Ovary (tissue), 7 donors: ENCODE measurements at regions not wholly inside any gene's neighbourhood (a gene's known extent, or its start where the extent isn't known, plus 50 kb on each side); places are given as distances from the start of the nearest gene placed in this dataset.

ENCODE experiments used
- DNase-seq, 5 donors: peaks; one replicate each; pipeline ENCODE4 v3.0.0-alpha.2; 2019 to 2020
- H3K27ac ChIP-seq, 2 donors: fragments of 200-600 bp; one replicate each; pipeline versions ENCODE4 v1.5.1 to v1.8.0; 2019 to 2022
- H3K27me3 ChIP-seq: fragments of 200-600 bp; one replicate; pipeline ENCODE4 v1.8.0; 2022
- H3K36me3 ChIP-seq: fragments of 200-600 bp; sonication (generic); one replicate; pipeline ENCODE4 v1.5.1; 2019
- H3K4me1 ChIP-seq: one replicate; pipeline ENCODE4 v1.8.1; 2013; ENCODE audit warnings: mild to moderate bottlenecking, moderate library complexity; ENCODE audit not compliant: insufficient read depth
- H3K4me3 ChIP-seq: fragments of 200-600 bp; sonication (generic); one replicate; pipeline ENCODE4 v1.5.1; 2017
- H3K9me3 ChIP-seq, 2 donors: fragments of 200-600 bp in 1 of 2; sonication (generic) in 1 of 2; one replicate each; pipeline versions ENCODE4 v1.5.1 to v1.8.1; 2013 to 2019; ENCODE audit warnings: mild to moderate bottlenecking in 1 of 2, moderate library complexity in 1 of 2
- EP300 ChIP-seq: sonication (generic); formaldehyde crosslinking; IDR thresholded peaks from one replicate; pipeline ENCODE4 v1.6.1; 2017; ENCODE audit warnings: antibody characterized with exemption
- POLR2A ChIP-seq: fragments of 450-650 bp; IDR thresholded peaks from one replicate; pipeline ENCODE4 v1.6.1; 2017; ENCODE audit warnings: antibody characterized with exemption, mild to moderate bottlenecking, moderate library complexity
- WGBS, 3 donors: extraction: QIAGEN DNeasy Blood & Tissue Kit in 1 of 3; methylation state at CpG; one replicate each; pipeline versions ENCODE4 v1.1.5 to v1.1.7; 2013 to 2017; 5-methylcytosine and 5-hydroxymethylcytosine counted together
- intact Hi-C, 4 donors: fragments of 100-400 bp; cut with DNase I; formaldehyde crosslinking; loops; one replicate each; pipeline versions ENCODE4 v1.11.0 to v1.15.1; 2022 to 2023
- TF ChIP-seq, protein P1 (sequence below), 3 donors: fragments of 450-650 bp in 2 of 3; fragments of 200-600 bp in 1 of 3; IDR thresholded peaks; one replicate each; pipeline versions ENCODE4 v1.5.1 to v1.8.0; 2016 to 2022; ENCODE audit warnings: antibody characterized with exemption in 3 of 3, mild to moderate bottlenecking in 1 of 3
- donor health status: DM: no; HTN: no; CAD: no; lungs with moderate emphysema.
- donor health status: DM: no; HTN: no; CAD: no.
- donor health status: Bipolar disorder and iron deficiency.
- donor health status: DM: no; HTN: no; CAD: no.
- donor health status: DM: yes; HTN: yes; CAD: no.

- H3K36me3 ChIP-seq, result no peaks in the 10 kb centered on the region
- peak overlapping the region in 1 of 2 donors; percentile 37 for H3K27ac ChIP-seq
- WGBS, 3 donors, result 68 to 82% (median 80%) methylated on average over 5 of the region's 5 CpGs
- no peak overlapping the region for H3K4me3 ChIP-seq
- no peaks in the 10 kb centered on the region for H3K9me3 ChIP-seq
- H3K27me3 ChIP-seq, result no peaks in the 10 kb centered on the region
- intact Hi-C loops, result no loop called here
- no peak for TF ChIP-seq EP300
- TF ChIP-seq POLR2A, result no peak
- TF ChIP-seq, protein P1, sequence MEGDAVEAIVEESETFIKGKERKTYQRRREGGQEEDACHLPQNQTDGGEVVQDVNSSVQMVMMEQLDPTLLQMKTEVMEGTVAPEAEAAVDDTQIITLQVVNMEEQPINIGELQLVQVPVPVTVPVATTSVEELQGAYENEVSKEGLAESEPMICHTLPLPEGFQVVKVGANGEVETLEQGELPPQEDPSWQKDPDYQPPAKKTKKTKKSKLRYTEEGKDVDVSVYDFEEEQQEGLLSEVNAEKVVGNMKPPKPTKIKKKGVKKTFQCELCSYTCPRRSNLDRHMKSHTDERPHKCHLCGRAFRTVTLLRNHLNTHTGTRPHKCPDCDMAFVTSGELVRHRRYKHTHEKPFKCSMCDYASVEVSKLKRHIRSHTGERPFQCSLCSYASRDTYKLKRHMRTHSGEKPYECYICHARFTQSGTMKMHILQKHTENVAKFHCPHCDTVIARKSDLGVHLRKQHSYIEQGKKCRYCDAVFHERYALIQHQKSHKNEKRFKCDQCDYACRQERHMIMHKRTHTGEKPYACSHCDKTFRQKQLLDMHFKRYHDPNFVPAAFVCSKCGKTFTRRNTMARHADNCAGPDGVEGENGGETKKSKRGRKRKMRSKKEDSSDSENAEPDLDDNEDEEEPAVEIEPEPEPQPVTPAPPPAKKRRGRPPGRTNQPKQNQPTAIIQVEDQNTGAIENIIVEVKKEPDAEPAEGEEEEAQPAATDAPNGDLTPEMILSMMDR (IDR thresholded peaks at IDR 0.05), result no peak
- DNase-seq, result no peak
- H3K4me1 ChIP-seq, result peaks cover 6% of the 10 kb centered on the region
Observed at GRCh38 chrX:13168269-13168668, 123.8 kb upstream of the FAM9C start.

DNA sequence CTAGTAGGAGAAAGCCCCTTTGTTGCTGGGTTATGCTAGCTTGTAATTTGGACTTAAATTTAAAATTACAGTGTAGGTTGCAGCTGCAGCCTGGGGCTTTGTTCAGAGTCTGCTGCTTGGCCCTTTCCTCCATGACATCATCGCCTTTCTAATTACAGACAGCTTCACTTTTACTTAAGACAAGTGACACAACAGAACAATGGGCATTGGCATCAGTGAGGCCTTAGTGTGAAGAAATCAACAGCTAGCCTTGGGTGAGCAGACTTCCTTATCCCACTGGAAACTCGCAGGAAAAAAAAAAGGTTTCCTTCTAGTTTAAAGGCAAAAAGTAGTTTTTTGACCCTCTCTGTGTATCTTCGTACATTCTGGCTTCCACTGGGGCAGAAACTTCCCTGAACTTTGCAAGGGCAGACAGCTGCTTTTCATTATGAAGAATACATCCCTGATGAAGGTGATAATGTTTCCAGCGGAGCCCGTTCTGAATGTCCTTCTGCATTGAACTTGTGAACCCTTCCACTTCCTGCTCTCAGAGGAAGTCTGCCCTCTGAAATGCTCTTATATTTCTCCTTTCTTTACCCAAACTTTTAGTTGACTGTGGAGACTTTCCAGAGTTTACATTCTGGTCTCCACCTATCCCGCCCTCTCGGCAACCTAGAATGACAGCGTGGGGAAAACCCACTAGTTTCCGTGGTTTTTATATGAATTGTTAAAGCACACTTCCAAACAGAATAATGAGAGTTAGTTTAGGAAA lies 123.2 kb upstream of the FAM9C start:
- Histone ChIP-seq H3K27ac (peak overlapping the region in 1 of 2 donors; percentile 37), H3K27me3 (no peaks in the 10 kb centered on the region), H3K9me3 (no peaks in the 10 kb centered on the region), H3K4me1 (peaks cover 6% of the 10 kb centered on the region), H3K36me3 (no peaks in the 10 kb centered on the region), H3K4me3 (no peak overlapping the region)
- TF ChIP-seq EP300, result no peak
- TF ChIP-seq, protein P1 (IDR thresholded peaks at IDR 0.05), result no peak
- no peak for TF ChIP-seq POLR2A
- intact Hi-C loops, result no loop called here
- WGBS, 3 donors, result 47 to 60% (median 49%) methylated on average over 9 of the region's 9 CpGs
- DNase-seq, result peak in 1 of 5 donors; percentile 35

GRCh38 chrX:13165266-13166189 lies 121.1 kb upstream of the FAM9C start:
- H3K27me3 ChIP-seq, result no peaks in the 10 kb centered on the region
- H3K4me3 ChIP-seq, result no peak overlapping the region
- H3K9me3 ChIP-seq, result no peaks in the 10 kb centered on the region
- no peak for TF ChIP-seq POLR2A
- TF ChIP-seq, protein P1 (IDR thresholded peaks at IDR 0.05), result no peak
- TF ChIP-seq EP300, result no peak
- H3K27ac ChIP-seq, result no peak overlapping the region
- 45 to 57% (median 48%) methylated on average over 6 of the region's 6 CpGs for WGBS, 3 donors
- no peak for DNase-seq
- H3K36me3 ChIP-seq, result no peaks in the 10 kb centered on the region
- intact Hi-C loops, result no loop called here
- H3K4me1 ChIP-seq, result peaks cover 7% of the 10 kb centered on the region

GRCh38 chrX:13164611-13165010 lies 120.2 kb upstream of the FAM9C start:
- intact Hi-C loops, result no loop called here
- peaks cover 7% of the 10 kb centered on the region for H3K4me1 ChIP-seq
- no peaks in the 10 kb centered on the region for H3K9me3 ChIP-seq
- DNase-seq, result no peak
- H3K27me3 ChIP-seq, result no peaks in the 10 kb centered on the region
- no peak overlapping the region for H3K4me3 ChIP-seq
- TF ChIP-seq EP300 (no peak), POLR2A (no peak)
- TF ChIP-seq, protein P1 (IDR thresholded peaks at IDR 0.05), result no peak
- WGBS, 3 donors, result 34 to 44% (median 38%) methylated on average over 7 of the region's 7 CpGs
- H3K27ac ChIP-seq, result no peak overlapping the region
- H3K36me3 ChIP-seq, result no peaks in the 10 kb centered on the region
